ENCODE measurements at regions not wholly inside any gene's neighbourhood (a gene's known extent, or its start where the extent isn't known, plus 50 kb on each side); places are given as distances from the start of the nearest gene placed in this dataset.

DNA sequence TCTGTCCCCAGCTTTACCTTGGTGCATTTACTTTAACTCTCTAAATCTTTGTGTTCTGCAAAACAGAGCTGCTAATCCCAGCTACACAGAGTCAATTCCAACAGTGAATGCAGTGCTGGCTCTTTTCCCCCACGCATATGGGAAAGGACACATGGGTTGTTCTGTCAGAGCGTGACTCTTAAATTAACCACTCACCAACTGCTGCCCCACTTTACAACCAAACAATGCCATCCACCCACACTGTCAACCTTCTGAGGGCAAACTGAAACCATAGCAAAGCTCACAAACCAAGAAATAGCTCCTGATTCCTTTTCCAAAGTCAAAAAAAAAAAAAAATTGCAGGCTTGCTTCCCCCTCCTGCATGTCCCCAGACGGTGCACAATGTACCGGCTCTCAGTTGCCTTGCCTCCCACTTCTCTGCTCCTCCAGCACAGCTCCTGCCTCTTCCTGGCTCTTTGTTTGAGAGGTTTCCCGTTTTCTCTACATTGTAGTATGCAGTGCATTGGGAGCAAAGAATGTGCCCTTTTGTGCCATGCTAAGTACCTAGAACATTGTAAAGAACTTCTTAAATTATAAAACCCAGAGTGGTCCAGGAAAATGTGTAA lies 151.5 kb upstream of the DAPK1 start:
- no peaks in the 10 kb centered on the region for H3K9me2 ChIP-seq (ENCODE audit: insufficient read depth)
- no peaks in the 10 kb centered on the region for H3K36me3 ChIP-seq (ENCODE audit: control insufficient read depth in 1 of 2, insufficient read depth in 2 of 2, low read length in 2 of 2)
- DNase-seq (ENCODE audit: low read depth, low spot score) (no peak), ATAC-seq (no peak)
- POLR2A ChIA-PET = no interaction called here
- no peak overlapping the region for H3K4me2 ChIP-seq (ENCODE audit: low read length)
- no peak for TF ChIP-seq MAX (IDR thresholded peaks at IDR 0.05)
- TF ChIP-seq EGR1 (IDR thresholded peaks at IDR 0.05; ENCODE audit: low read depth) = no peak
- no peak for TF ChIP-seq SP1 (IDR thresholded peaks at IDR 0.05; ENCODE audit: low read depth)
- no peak for TF ChIP-seq EZH2phosphoT487 (IDR thresholded peaks at IDR 0.05; ENCODE audit: borderline replicate concordance)
- no peak for TF ChIP-seq CTCF (IDR thresholded peaks at IDR 0.05 in 2 of 3, conservative IDR thresholded peaks at IDR 0.05 in 1 of 3; ENCODE audit: borderline replicate concordance in 1 of 3, insufficient read depth in 1 of 3, low read depth in 2 of 3, low read length in 2 of 3)
- no peak for TF ChIP-seq CEBPB (IDR thresholded peaks at IDR 0.05; ENCODE audit: low read depth)
- TF ChIP-seq, protein P1, sequence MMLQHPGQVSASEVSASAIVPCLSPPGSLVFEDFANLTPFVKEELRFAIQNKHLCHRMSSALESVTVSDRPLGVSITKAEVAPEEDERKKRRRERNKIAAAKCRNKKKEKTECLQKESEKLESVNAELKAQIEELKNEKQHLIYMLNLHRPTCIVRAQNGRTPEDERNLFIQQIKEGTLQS (IDR thresholded peaks at IDR 0.05) = no peak
- TF ChIP-seq CBX3 (IDR thresholded peaks at IDR 0.05; ENCODE audit: low read depth) = no peak
- TF ChIP-seq, protein P2, sequence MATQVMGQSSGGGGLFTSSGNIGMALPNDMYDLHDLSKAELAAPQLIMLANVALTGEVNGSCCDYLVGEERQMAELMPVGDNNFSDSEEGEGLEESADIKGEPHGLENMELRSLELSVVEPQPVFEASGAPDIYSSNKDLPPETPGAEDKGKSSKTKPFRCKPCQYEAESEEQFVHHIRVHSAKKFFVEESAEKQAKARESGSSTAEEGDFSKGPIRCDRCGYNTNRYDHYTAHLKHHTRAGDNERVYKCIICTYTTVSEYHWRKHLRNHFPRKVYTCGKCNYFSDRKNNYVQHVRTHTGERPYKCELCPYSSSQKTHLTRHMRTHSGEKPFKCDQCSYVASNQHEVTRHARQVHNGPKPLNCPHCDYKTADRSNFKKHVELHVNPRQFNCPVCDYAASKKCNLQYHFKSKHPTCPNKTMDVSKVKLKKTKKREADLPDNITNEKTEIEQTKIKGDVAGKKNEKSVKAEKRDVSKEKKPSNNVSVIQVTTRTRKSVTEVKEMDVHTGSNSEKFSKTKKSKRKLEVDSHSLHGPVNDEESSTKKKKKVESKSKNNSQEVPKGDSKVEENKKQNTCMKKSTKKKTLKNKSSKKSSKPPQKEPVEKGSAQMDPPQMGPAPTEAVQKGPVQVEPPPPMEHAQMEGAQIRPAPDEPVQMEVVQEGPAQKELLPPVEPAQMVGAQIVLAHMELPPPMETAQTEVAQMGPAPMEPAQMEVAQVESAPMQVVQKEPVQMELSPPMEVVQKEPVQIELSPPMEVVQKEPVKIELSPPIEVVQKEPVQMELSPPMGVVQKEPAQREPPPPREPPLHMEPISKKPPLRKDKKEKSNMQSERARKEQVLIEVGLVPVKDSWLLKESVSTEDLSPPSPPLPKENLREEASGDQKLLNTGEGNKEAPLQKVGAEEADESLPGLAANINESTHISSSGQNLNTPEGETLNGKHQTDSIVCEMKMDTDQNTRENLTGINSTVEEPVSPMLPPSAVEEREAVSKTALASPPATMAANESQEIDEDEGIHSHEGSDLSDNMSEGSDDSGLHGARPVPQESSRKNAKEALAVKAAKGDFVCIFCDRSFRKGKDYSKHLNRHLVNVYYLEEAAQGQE (IDR thresholded peaks at IDR 0.05; ENCODE audit: low read depth) = no peak
- no peak for TF ChIP-seq JUND (IDR thresholded peaks at IDR 0.05)
- TF ChIP-seq SIN3A (IDR thresholded peaks at IDR 0.05; ENCODE audit: low read depth) = no peak
- TF ChIP-seq SRF (IDR thresholded peaks at IDR 0.05; ENCODE audit: low read depth) = no peak
- TF ChIP-seq ELF1 (IDR thresholded peaks at IDR 0.05; ENCODE audit: borderline replicate concordance, low read depth) = no peak
- no peak for TF ChIP-seq RAD21 (IDR thresholded peaks at IDR 0.05; ENCODE audit: low read depth)
- TF ChIP-seq, protein P3, sequence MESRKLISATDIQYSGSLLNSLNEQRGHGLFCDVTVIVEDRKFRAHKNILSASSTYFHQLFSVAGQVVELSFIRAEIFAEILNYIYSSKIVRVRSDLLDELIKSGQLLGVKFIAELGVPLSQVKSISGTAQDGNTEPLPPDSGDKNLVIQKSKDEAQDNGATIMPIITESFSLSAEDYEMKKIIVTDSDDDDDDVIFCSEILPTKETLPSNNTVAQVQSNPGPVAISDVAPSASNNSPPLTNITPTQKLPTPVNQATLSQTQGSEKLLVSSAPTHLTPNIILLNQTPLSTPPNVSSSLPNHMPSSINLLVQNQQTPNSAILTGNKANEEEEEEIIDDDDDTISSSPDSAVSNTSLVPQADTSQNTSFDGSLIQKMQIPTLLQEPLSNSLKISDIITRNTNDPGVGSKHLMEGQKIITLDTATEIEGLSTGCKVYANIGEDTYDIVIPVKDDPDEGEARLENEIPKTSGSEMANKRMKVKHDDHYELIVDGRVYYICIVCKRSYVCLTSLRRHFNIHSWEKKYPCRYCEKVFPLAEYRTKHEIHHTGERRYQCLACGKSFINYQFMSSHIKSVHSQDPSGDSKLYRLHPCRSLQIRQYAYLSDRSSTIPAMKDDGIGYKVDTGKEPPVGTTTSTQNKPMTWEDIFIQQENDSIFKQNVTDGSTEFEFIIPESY (IDR thresholded peaks at IDR 0.05; ENCODE audit: extremely low read depth, insufficient replicate concordance, low read length) = no peak
- TF ChIP-seq FOSL1 (IDR thresholded peaks at IDR 0.05; ENCODE audit: low read depth) = no peak
- no peak for TF ChIP-seq ZNF274 (IDR thresholded peaks at IDR 0.05; ENCODE audit: low read depth, low read length)
- no peaks in the 10 kb centered on the region for H3K79me2 ChIP-seq (ENCODE audit: insufficient read depth, low read length)
- no peaks in the 10 kb centered on the region for H3K4me1 ChIP-seq (ENCODE audit: control insufficient read depth in 1 of 2, insufficient read depth in 2 of 2, low read length in 2 of 2)
- CTCF ChIA-PET = no interaction called here
- H2AFZ ChIP-seq (ENCODE audit: low read depth, low read length, poor library complexity, severe bottlenecking) = no peak overlapping the region
- H3K27ac ChIP-seq (ENCODE audit: low read depth, low read length) = no peak overlapping the region
- H3K9ac ChIP-seq (ENCODE audit: low read length) = no peak overlapping the region
- no peaks in the 10 kb centered on the region for H4K20me1 ChIP-seq (ENCODE audit: insufficient read depth)
- peaks cover 14% of the 10 kb centered on the region for H3K27me3 ChIP-seq (ENCODE audit: insufficient read depth, low read length)
- H3K4me3 ChIP-seq (replicated peaks in 1 of 2; ENCODE audit: low read depth in 1 of 2, low read length in 2 of 2) = no peak overlapping the region
- H3K9me3 ChIP-seq (ENCODE audit: control insufficient read depth in 1 of 2, insufficient read depth in 1 of 2, low read depth in 1 of 2, low read length in 2 of 2) = no peaks in the 10 kb centered on the region
- BruUV-seq (replicated peaks) = no TSS peak
- intact Hi-C loops (cut with micrococcal nuclease) = no loop called here
- RAD21 ChIA-PET (ENCODE audit: low non-redundant PET in 1 of 2, low total read pairs in 2 of 2, uncharacterized antibody in 2 of 2, unreplicated experiment in 2 of 2) = no interaction called here

Measured in HCT116 (cell line).